NOMO-1 treated with DMSO at 0.1 percent for 48 hours (cell line): ENCODE measurements at regions not wholly inside any gene's neighbourhood (a gene's known extent, or its start where the extent isn't known, plus 50 kb on each side); places are given as distances from the start of the nearest gene placed in this dataset.

Experiments
- DNase-seq: peaks from one replicate; lab custom pipeline; 2025; ENCODE audit not compliant: unreplicated experiment; lab: John Stamatoyannopoulos, UW

DNA sequence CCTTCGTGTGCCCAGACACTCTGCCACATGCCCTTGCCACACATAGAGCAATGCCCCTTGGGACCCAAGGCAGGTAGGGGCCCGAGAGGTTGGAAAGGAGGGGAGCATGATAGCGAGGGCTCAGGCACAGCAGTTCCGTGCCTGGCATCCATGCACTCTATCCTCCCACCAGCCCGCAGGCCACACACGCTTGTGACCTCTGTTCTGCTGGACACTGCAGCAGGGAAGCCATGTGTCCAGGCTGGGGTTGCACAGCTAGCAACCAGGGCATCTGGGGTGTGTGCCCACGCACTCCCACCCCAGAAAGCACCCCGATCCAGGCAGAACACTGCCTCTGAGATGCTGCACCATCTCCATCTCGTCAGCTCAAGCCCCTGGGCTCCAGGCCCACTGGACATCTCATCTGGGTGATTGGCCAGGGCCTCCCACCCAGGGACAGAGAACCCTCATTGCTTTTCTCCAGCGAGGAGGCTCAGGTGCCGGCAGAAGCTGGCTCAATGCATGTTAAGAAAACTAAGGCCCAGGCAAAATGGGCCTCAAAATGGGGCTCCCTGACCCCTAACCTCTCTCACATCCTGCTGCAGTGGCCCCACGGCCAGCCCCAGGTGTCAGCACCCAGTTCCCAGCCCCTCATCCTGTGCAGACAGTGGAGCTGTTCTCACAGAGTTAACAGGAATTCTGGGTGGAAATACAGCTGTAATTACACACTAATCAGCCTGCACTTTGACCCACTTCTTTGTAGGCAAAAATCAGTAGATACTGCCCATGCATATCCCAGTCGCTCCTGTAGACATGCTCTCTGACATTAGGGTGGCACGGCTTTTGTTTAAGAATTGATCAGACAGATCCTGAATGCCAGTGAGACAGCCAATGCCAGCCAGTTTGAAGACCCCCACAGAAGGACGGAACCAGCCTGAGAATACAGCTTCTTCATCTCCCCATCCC is 173.9 kb upstream of the B3GAT1 start:
- DNase-seq, result no peak

DNA sequence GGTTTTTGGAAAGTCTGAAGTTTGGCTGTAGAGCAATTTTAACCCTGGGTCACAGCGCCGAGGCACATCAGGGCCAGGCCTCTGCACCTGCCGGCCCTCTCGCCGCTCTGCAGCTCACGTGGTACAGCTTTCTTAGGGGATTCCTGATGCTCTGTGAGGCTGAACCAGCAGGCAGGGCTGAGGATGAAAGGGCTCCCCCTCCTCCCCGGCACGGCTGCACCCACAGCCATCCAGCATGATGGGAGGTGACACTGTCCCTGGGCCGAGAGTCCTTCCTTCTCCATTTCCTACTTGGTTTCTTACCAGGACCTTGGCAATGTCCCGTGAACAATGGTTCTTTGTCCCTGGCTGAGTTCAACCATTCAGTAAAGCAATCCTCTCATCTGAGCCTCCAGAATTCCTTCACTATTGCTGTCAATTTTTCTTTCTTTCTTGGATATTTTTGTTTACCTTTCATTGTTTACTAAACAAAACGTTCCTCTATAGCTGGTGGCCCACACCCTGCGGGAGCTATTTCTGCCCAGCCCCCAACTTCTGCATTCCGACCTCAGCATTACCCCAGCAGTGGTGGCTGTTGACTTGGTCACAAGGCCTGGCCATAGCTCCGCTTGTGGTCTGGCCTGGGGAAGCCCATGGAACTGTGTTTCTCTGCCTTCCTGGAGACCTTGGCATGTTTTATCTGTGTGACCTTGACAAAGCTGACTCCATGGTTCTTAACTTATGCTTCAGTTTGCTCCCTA is 172.8 kb upstream of the B3GAT1 start:
- peak; percentile 18 for DNase-seq

DNA sequence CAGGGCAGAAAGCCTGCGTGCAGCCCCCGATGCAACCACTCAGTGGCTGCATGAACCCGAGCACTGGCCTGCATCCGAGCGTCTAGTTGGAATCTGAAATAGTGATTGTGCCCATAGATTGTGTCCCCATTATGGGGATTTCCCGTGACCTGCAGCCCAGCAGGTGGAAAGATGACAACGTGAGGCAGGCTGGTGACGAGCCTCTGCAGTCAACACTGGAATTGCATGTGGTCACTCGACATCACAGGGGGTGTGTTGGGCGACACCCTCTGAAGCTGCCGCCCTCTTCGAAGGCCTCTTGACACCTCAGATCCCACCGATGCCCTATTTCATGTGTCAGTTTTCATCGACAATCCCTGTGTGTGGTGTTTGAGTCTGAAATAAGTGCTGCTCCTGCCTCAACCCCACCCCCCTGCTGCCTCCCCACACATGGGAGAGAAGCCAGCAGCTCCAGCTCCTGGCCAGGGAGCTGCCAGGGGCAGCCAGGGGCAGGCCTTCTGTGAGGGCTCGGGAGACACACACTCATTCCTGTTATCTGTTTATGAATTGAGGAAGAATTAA is 172.0 kb upstream of the B3GAT1 start:
- no peak for DNase-seq

DNA sequence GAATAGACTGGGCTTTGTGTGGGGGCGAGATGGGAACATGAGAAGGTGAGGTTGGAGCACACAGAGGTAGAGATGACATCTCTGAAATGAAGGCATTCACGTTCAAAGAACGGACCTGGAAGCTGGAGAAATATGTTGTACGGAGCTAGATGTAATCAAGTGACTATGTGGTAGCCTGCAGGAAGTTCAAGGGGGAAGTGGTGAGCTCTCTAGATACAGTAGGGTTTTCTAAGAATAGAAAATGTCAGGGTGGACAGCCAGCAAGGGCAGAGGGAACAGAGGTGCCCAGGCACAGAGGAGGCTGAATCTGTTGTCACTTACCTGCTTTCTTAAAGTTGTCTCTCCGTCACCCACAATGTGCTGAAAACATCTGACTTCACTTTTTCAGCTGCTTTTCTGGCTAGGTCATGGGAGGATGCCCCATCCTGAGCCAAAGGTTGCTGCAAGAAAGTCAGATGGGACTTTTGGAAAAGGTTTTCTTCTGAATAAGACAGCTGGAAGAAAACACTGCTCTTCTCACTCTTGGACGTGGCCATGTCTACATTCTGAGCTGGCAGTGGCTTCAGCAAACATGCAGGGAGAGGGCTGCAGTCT is 171.5 kb upstream of the B3GAT1 start:
- DNase-seq, result peak; percentile 77

DNA sequence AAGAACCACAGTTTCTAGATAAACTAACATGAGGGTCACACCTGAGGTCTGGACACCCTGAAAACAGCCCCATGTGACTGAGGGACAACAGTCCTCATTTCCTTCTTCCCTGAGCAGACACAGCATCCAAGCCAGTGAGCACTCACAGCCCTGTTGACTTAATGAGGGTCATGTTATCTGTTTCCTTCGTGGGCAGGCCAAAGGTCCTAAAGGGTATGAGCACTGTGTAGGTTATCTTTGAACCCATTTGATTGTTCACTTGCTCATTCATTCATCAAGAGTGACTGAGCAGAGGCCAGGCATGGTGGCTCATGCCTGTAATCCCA is 170.7 kb upstream of the B3GAT1 start:
- no peak for DNase-seq

DNA sequence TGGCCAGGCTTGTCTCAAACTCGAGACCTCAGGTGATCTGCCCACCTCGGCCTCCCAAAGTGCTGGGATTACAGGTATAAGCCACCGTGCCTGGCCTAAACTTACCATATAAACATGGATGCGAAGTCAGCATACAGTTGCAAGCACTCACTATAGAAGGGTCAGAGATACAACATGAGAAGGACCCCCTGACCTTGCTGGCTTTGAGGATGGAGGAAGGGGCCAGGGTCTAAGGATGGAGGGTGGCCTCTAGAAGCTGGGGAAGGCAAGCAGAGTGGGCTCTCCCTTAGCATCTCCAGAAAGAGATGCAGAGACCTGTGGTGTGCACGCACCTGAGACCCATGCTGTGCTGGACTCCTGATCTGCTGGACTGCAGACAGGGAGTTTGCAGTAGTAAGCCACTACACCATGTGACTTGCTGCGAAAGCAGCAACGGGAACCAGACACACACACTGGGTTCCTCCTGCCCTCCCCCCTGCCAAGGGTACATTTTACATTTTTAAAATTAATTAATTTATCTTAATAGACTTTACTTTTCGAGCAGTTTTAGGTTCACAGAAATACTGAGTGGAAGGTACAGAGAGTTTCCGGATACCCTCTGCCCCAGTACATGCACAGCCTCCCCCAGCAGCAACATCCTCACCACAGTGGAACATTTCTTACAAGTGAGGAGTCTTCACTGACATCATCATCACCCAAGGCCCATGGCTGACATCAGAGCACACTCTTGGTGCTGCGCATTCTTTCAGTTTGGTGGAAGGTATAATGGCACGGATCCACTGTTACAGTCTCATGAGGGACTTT is 170.1 kb upstream of the B3GAT1 start:
- no peak for DNase-seq

DNA sequence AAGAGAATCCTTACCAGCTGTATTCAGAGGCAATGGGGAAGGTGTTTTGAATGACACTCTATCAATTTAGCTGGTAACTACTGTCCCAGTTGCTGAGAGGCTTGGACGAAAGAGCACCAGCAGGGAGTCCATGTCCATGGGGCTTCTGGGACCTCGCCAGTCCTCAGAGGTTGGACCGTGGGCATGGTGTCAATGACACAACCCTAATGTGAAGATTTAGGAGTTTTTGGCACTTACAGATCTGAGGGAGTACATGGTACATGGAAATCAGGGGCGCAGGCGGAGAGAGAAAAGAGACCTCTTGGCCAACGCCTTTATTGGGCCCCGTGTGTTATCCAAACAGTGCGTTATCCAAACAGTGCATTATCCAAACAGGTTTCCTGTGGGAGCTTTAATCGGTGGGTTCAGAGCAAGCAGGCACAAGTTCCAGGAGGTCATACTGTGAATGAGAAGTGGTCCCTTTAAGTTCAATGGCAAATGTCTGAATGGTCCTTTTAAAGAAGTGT is 169.1 kb upstream of the B3GAT1 start:
- DNase-seq, result no peak

DNA sequence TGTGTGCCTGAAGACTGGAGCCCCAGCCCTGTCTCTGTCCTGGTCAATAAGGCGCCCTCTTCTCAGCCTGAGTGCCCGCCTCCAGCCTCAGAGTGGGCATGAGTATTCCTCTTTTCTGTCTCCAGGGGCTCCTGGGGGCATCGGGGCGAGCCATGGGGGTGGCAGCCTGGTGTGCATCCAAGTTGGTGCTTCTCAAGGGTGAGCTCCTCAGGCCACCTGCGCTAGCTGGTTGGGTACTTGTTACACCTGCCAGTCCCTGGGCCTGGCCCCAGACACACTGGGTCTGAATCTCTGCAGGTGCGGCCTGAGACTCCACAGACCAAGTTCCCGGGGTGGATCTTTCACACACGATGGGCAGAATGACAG is 168.6 kb upstream of the B3GAT1 start:
- no peak for DNase-seq

DNA sequence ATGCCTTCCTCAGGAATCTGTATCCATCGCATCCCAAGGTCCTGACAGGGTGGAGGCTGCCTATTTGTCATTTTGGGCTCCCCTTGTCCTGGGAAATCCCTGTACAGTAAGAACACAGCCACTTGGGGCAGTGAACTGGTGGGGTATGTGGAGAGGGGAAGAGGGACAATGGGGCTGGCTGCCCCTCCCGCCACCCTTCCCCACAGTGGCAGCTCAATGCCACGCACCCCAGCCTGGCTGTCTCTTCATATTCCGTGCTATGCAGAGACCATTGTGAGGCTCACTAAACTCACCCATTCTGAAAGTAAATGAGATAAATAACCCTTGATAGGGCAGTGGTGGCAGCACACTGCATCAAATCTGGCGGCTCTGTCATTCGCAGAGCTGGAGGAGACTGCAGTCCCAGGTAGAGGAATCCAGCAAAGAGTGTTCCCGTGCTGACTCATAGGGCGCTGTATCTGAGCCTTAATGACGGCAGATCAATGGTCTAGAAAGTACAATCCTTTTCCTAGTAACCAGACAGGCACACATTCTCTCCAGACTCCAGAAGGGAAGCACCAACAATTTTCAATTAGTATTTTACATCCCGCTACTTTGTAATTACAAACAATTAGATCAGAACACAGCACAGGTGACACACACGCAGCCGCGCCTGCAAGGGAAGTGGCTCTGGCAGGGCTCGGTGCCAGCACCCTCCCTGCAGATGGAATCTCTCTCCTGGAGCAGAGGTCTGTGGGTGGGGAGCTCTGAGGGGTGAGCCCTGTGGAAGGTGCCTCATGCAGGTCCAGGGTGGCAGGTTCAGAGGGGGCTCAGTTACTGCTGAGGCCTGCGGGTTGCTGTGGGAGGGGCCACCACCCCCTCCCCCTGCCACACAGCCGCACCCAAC is 167.9 kb upstream of the B3GAT1 start:
- DNase-seq, result no peak

DNA sequence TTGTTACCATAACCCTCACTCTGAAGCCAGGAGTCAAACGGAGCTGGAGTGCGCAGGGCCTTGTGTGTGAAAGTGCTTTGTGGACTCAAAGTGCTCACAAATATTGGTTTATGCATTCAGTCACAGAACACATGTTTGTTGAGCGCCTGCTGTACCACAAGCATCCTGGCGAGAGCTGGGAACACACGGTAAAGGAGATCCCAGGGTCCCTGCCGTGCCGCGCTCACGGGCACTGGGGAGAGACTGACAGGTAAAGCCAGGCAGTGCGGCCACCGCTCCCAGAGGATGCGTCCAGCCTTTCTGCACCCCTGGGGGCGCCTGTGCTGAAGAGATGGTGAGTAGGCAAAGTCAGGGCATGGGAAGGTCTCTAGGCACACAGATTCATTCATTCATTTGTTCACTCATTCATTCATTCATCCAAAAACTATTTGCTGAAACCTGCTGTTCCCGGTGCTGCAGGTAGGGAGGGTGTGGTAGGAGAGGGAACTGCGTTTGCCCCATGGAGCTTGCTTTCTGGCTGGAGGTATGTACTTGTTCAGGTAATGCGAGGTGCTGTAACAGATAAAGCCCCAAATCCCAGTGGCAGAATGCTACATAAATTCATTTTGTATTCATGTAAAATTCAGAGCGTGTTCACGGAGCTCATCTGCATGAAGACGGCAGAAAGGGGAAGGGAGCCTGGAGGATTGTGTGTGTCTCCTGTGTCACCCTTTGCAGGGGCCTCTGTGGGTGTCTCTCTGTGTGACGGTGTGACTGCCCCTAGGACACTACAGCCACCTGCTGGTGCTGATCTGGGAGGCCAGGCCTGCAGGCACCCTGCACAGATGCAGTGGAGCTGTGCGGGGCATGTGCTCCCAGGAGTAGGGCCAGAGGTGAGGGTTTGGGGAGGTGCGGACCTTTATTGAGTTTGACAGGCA is 167.0 kb upstream of the B3GAT1 start:
- DNase-seq, result no peak

DNA sequence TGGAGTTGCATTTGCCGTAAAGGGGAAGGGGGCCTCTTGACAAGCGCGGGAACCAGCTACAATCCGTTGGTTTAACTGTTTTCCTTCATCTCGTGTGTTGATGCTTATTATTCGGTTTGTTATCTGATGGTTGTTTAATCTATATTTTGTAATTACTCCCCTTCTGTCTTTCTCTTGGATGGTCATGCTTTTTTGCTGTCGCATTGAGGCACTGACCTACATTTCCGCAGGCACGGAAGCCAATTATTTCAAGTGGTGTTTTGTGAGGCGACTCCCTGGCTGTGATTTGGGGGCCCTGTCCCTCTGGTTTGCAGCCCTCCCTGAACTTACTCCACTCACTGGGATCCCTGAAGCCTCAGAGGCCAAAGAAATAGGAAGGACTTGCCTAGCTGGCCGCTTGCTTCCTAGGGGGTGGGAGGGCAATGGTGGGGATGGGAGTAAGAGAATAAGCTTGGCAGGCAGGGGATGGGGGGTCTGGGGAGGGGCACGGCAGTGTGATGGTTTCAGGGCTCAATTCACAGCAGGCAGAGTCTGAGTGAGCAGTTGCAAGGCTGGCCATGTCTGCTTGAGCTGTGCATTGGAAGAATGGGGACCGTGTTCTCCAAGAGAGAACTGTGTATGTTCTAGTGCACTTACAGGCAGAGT is 165.8 kb upstream of the B3GAT1 start:
- DNase-seq, result no peak

DNA sequence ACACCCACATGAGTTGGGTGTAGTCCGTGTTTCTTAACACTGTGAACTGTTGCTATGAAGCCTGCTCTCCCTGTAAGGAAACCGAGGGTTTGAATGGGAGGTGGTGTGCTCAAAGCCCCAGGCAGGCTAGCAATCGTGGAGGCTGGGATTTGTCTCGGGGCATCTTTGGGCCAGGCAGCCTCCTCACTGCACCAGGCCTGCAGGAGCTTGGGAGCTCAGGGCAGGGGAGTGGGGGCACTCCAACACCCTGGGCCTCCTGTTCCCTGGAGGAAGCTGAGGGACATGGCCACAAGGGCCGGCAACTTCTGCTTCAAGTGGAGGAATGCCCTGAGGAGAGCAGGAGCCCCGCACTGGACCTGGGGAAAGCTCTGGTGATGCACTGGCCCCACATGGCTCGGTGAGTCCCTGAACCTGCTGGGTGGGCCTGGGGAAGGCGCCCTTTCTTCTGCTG is 164.7 kb upstream of the B3GAT1 start:
- DNase-seq, result no peak

DNA sequence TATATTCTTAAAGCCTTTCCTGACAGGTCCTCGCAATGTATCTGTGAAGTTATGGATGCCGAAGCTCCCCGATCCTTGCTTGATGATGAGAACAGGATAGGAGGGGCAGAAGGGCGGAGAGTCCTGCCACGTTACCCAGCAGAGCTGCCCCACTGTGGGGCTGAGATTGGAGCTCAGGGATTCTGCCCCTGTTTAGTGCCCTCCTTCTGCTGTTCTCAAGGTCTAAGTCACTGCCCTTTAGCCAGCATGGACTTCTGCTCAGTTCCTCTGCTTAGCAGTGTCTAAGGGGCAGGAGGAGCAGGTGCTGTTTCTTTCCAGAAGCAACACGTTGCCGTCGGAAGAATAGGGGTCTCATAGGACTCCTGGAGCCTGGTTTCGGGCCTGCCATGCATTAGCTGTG is 164.2 kb upstream of the B3GAT1 start:
- DNase-seq, result no peak

DNA sequence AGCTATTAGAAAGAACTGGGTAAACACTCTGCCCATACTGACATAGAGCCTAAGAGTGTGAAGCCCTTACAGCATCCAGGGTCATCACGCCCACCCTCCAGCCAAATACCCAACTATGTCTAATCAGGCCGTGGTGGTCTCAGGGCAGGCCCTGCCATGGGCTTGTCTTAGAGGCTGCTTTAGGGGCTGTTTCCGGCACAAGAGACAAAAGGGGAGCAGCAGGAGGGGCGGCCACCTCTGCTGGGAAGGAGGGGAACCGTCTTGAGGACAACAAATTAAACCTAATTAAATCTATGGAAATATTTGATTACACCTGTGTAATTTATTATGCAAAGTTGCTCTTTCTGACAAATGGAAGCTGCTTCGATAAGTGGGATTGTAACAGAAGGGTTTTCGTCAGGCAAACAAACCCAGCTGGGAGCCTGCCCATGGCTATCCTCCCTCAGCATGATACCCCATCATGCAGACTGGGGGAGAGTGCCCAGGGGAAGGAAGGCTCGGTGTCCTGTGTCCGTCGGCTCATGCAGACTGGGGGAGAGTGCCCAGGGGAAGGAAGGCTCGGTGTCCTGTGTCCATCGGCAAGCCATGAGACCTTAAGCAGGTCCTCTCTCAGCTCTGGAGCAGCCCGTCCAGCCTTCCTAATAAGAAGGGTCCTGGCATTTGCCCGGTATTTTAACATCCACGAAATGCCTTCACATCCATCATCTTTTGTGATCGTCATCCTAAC is 163.6 kb upstream of the B3GAT1 start:
- no peak for DNase-seq

DNA sequence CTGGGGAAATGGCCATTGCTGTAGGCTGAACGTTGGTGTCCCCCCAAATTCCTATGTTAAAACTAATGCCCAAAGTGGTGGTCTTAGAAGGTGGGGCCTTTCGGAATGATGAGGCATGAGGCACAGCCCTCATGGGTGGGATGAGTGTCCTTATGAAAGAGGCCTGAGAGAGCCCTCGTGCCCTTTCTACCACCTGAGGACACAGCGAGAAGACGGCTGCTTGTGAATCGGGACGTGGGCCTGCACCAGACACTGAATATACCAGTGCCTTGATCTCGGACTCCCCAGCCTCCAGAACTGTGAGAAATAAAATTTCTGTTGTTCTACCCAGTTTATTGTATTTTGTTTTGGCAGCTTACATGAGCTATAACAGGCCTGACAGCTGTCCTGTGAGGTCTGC is 162.9 kb upstream of the B3GAT1 start:
- DNase-seq, result no peak

DNA sequence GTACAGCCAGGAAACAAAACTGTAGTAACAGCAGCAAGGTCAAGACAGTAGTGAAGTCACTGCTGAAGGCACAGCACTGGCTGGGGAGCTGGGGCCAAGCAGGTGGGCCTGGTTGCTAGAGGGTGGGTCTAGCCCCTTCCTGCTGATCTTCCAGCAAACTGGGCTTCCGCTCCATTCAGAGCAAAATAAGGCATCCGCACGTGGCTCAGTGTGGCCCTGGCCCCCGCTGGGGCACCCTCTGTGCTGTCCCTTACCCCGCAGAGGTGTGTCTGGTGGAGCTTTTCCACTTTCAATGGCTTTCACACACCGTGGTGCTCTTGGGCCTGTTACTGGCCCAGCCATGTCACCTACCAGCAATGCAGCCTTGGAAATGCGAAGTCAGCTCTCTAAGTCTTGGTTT is 162.4 kb upstream of the B3GAT1 start:
- DNase-seq, result no peak

DNA sequence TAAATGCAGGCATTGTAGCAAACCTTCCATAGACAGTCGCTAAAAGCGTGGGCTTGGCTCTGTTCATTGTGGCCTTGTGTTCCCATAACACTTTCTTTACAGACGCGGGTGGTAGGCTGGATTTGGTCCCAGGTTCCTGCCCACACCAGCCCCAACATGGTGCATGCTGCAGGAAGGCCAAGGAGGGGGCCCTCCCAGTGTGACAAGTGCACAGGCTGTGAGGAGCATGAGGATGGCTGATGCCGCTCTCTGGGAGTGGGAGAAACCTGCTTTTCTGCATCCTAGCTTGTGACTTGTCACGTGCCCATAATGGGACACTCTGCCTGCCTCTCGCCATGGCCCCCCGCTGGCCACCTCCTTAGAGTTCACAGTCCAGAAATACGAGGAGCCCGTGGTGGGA is 161.8 kb upstream of the B3GAT1 start:
- DNase-seq, result no peak
